ENCODE measurements at regions not wholly inside any gene's neighbourhood (a gene's known extent, or its start where the extent isn't known, plus 50 kb on each side); places are given as distances from the start of the nearest gene placed in this dataset.

- TF ChIP-seq SUZ12 (IDR thresholded peaks at IDR 0.05) (no peak), FOXA1 (IDR thresholded peaks at IDR 0.05) (no peak), FOXM1 (IDR thresholded peaks at IDR 0.05; ENCODE audit: borderline replicate concordance) (no peak), PKNOX1 (IDR thresholded peaks at IDR 0.05) (no peak)
Measured at GRCh38 chr20:56693217-56693616, 64.1 kb downstream of the TFAP2C start.

Measured in HEK293T (cell line).